A549 (cell line): ENCODE measurements at regions not wholly inside any gene's neighbourhood (a gene's known extent, or its start where the extent isn't known, plus 50 kb on each side); places are given as distances from the start of the nearest gene placed in this dataset.

Experiments used
- BCL3 ChIP-seq: fragments of >200 bp; sonication (Bioruptor Twin); formaldehyde crosslinking; IDR thresholded peaks from 3 replicates; pipeline ENCODE4 v1.6.1; 2016
- BHLHE40 ChIP-seq: IDR thresholded peaks from 2 replicates; pipeline ENCODE4 v1.6.1; 2012; ENCODE audit warnings: low read depth, low read length, inconsistent platforms
- CBX2 ChIP-seq: fragments of 200-600 bp; sonication (generic); IDR thresholded peaks from 2 replicates; pipeline ENCODE4 v1.6.1; 2016; ENCODE audit warnings: low read depth, mild to moderate bottlenecking, borderline replicate concordance
- CTCF ChIP-seq: fragments of >200 bp; sonication (Bioruptor Twin); formaldehyde crosslinking; IDR thresholded peaks from 3 replicates; pipeline ENCODE4 v1.5.1; 2016
- EP300 ChIP-seq, 2 experiments: fragments of >200 bp; sonication (Bioruptor Twin); formaldehyde crosslinking; IDR thresholded peaks; 2 replicates in 1 of 2; 3 replicates in 1 of 2; pipeline ENCODE4 v1.6.1; 2016 to 2017
- JUN ChIP-seq, 2 experiments: fragments of >200 bp; sonication (Bioruptor Twin); formaldehyde crosslinking; IDR thresholded peaks; 2 replicates in 1 of 2; 3 replicates in 1 of 2; pipeline ENCODE4 v1.6.1; 2016 to 2017
- MAFK ChIP-seq: fragments of 450-650 bp; IDR thresholded peaks from 2 replicates; pipeline ENCODE4 v1.6.1; 2014; ENCODE audit not compliant: partially characterized antibody
- MAX ChIP-seq: IDR thresholded peaks from 2 replicates; pipeline ENCODE4 v1.6.1; 2012
- NR3C1 ChIP-seq: fragments of >200 bp; sonication (Bioruptor Twin); formaldehyde crosslinking; IDR thresholded peaks from 3 replicates; pipeline ENCODE4 v1.6.1; 2017
- PBX3 ChIP-seq: IDR thresholded peaks from 2 replicates; pipeline ENCODE4 v1.6.1; 2012
- PHF8 ChIP-seq: fragments of 200-600 bp; sonication (generic); IDR thresholded peaks from 2 replicates; pipeline ENCODE4 v1.6.1; 2016; ENCODE audit warnings: low read depth, mild to moderate bottlenecking, antibody characterized with exemption, moderate library complexity, borderline replicate concordance
- POLR2A ChIP-seq: IDR thresholded peaks from 2 replicates; pipeline ENCODE4 v1.6.1; 2012; ENCODE audit warnings: mild to moderate bottlenecking, low read length
- POLR2AphosphoS2 ChIP-seq: conservative IDR thresholded peaks from 2 replicates; pipeline ENCODE4 v1.6.1; 2012; ENCODE audit warnings: low read length, improper control_type of control experiment, inconsistent platforms
- REST ChIP-seq: fragments of 200-600 bp; sonication (generic); IDR thresholded peaks from 2 replicates; pipeline ENCODE4 v1.6.1; 2016; ENCODE audit warnings: antibody characterized with exemption, mild to moderate bottlenecking, moderate library complexity

GRCh38 chr2:129741623-129742022, 237.8 kb upstream of the RAB6C start:
- TF ChIP-seq EP300 (IDR thresholded peaks at IDR 0.05) (no peak), CTCF (no peak), BHLHE40 (no peak), POLR2A (no peak), REST (no peak), BCL3 (no peak), PHF8 (no peak), CBX2 (no peak), JUN (IDR thresholded peaks at IDR 0.05) (no peak), MAFK (no peak), MAX (no peak), PBX3 (no peak), POLR2AphosphoS2 (no peak), NR3C1 (no peak)
